Prostate gland (tissue), 2 donors: ENCODE measurements at regions not wholly inside any gene's neighbourhood (a gene's known extent, or its start where the extent isn't known, plus 50 kb on each side); places are given as distances from the start of the nearest gene placed in this dataset.

Source experiments
- POLR2A ChIP-seq: fragments of 450-650 bp; IDR thresholded peaks from one replicate; pipeline ENCODE4 v1.6.1; 2016; ENCODE audit warnings: antibody characterized with exemption, mild to moderate bottlenecking
- POLR2AphosphoS5 ChIP-seq: sonication (generic); formaldehyde crosslinking; IDR thresholded peaks from one replicate; pipeline ENCODE4 v1.6.1; 2017; ENCODE audit warnings: antibody characterized with exemption
- TF ChIP-seq, protein P1 (sequence below), 4 experiments: fragments of 200-600 bp in 2 of 4; fragments of 450-650 bp in 2 of 4; sonication (generic) in 2 of 4; IDR thresholded peaks; 1 replicate in 3 of 4; 2 replicates in 1 of 4; pipeline ENCODE4 v1.5.1; 2016 to 2019; ENCODE audit warnings: antibody characterized with exemption in 4 of 4, mild to moderate bottlenecking in 2 of 4, moderate library complexity in 2 of 4

- TF ChIP-seq POLR2A: no peak
- TF ChIP-seq, protein P1, sequence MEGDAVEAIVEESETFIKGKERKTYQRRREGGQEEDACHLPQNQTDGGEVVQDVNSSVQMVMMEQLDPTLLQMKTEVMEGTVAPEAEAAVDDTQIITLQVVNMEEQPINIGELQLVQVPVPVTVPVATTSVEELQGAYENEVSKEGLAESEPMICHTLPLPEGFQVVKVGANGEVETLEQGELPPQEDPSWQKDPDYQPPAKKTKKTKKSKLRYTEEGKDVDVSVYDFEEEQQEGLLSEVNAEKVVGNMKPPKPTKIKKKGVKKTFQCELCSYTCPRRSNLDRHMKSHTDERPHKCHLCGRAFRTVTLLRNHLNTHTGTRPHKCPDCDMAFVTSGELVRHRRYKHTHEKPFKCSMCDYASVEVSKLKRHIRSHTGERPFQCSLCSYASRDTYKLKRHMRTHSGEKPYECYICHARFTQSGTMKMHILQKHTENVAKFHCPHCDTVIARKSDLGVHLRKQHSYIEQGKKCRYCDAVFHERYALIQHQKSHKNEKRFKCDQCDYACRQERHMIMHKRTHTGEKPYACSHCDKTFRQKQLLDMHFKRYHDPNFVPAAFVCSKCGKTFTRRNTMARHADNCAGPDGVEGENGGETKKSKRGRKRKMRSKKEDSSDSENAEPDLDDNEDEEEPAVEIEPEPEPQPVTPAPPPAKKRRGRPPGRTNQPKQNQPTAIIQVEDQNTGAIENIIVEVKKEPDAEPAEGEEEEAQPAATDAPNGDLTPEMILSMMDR (IDR thresholded peaks at IDR 0.05): no peak
- TF ChIP-seq POLR2AphosphoS5: no peak
Observed at GRCh38 chr12:30104971-30105370, 321.2 kb upstream of the TMTC1 start.
